Transverse colon (tissue), 4 donors: ENCODE measurements at regions not wholly inside any gene's neighbourhood (a gene's known extent, or its start where the extent isn't known, plus 50 kb on each side); places are given as distances from the start of the nearest gene placed in this dataset.
"Not testable (repeated sequence)": the region's sequence is repeated elsewhere in the genome, so short reads cannot be mapped to it uniquely, and the experiment has no call there.

Experiments
- DNase-seq: peaks from one replicate; pipeline ENCODE4 v3.0.0-alpha.2; 2019
- H3K27ac ChIP-seq, 4 donors: fragments of 200-600 bp; sonication (generic); 2 replicates each; pipeline ENCODE4 v1.5.1; 2016 to 2018; ENCODE audit warnings: inconsistent platforms in 4 of 4
- H3K27me3 ChIP-seq: fragments of 200-600 bp; sonication (generic); 2 replicates; pipeline ENCODE4 v1.5.1; 2017; ENCODE audit warnings: inconsistent platforms
- H3K36me3 ChIP-seq, 4 donors: fragments of 200-600 bp; sonication (generic); 2 replicates each; pipeline ENCODE4 v1.5.1; 2017 to 2019; ENCODE audit warnings: inconsistent platforms in 4 of 4
- H3K4me1 ChIP-seq, 4 donors: fragments of 200-600 bp; sonication (generic); 2 replicates each; pipeline ENCODE4 v1.5.1; 2017 to 2020; ENCODE audit warnings: inconsistent platforms in 4 of 4
- H3K4me3 ChIP-seq, 4 donors: fragments of 200-600 bp; sonication (generic); 1 replicate in 1 of 4; 2 replicates in 3 of 4; pipeline versions ENCODE4 v1.5.1 to v1.6.1; 2017 to 2019; ENCODE audit warnings: inconsistent platforms in 4 of 4
- H3K9me3 ChIP-seq, 2 donors: fragments of 200-600 bp; sonication (generic); 2 replicates each; pipeline ENCODE4 v1.5.1; 2017 to 2019; ENCODE audit warnings: inconsistent platforms in 2 of 2
- CTCF ChIP-seq, 5 experiments: fragments of 200-600 bp in 3 of 5; fragments of 450-650 bp in 2 of 5; sonication (generic) in 3 of 5; IDR thresholded peaks; 1 replicate in 2 of 5; 2 replicates in 3 of 5; pipeline ENCODE4 v1.5.1; 2016 to 2017; ENCODE audit warnings: antibody characterized with exemption in 5 of 5, inconsistent platforms in 3 of 5, mild to moderate bottlenecking in 2 of 5, moderate library complexity in 1 of 5
- EP300 ChIP-seq: sonication (generic); formaldehyde crosslinking; IDR thresholded peaks from one replicate; pipeline ENCODE4 v1.6.1; 2017; ENCODE audit warnings: antibody characterized with exemption, low read depth
- POLR2A ChIP-seq: fragments of 450-650 bp; IDR thresholded peaks from one replicate; pipeline ENCODE4 v1.6.1; 2016; ENCODE audit warnings: antibody characterized with exemption, mild to moderate bottlenecking, moderate library complexity
- POLR2AphosphoS5 ChIP-seq, 3 donors: sonication (generic); formaldehyde crosslinking; IDR thresholded peaks; one replicate each; pipeline ENCODE4 v1.6.1; 2016; ENCODE audit warnings: antibody characterized with exemption in 3 of 3
- WGBS, 2 donors: methylation state at CpG; one replicate each; pipeline ENCODE4 v1.1.5; 2018; ENCODE audit warnings: low coverage in 1 of 2; 5-methylcytosine and 5-hydroxymethylcytosine counted together
- in situ Hi-C, 4 donors: fragments of 200-750 bp; cut with MboI; loops; one replicate each; pipeline versions ENCODE4 v1.15.0 to v1.15.1; 2017; ENCODE audit warnings: low sequenced_read_pairs in 3 of 4, low pct_ligation_motif_present in 1 of 4, low pct_unique_long_range_greater_than_20kb in 1 of 4
- intact Hi-C: fragments of 100-400 bp; cut with DNase I; formaldehyde crosslinking; loops from one replicate; pipeline ENCODE4 v1.15.1; 2023; ENCODE audit warnings: low total_unique reads

- DNase-seq: no peak
- no peak for TF ChIP-seq POLR2AphosphoS5 (IDR thresholded peaks at IDR 0.05)
- TF ChIP-seq EP300: no peak
- TF ChIP-seq POLR2A: no peak
- no peak for TF ChIP-seq CTCF (IDR thresholded peaks at IDR 0.05)
- WGBS, 2 donors: 56 to 94% methylated on average over 3 to 6 of the region's 6 CpGs
- H3K36me3 ChIP-seq: no peaks in the 10 kb centered on the region
- intact Hi-C loops (no loop called here), in situ Hi-C loops (no loop called here)
- no peaks in the 10 kb centered on the region for H3K4me1 ChIP-seq
- H3K27ac ChIP-seq: no peak overlapping the region
- no peaks in the 10 kb centered on the region for H3K27me3 ChIP-seq
- H3K4me3 ChIP-seq: no peak overlapping the region
- no peaks in the 10 kb centered on the region for H3K9me3 ChIP-seq
Measured at GRCh38 chr22:27602390-27602789, 199.2 kb downstream of the MN1 start.

- H3K27me3 ChIP-seq: no peaks in the 10 kb centered on the region
- H3K4me3 ChIP-seq: no peak overlapping the region
- H3K27ac ChIP-seq: no peak overlapping the region
- no peaks in the 10 kb centered on the region for H3K9me3 ChIP-seq
- intact Hi-C loops (no loop called here), in situ Hi-C loops (no loop called here)
- no peak for DNase-seq
- TF ChIP-seq POLR2AphosphoS5 (IDR thresholded peaks at IDR 0.05) (no peak), CTCF (IDR thresholded peaks at IDR 0.05) (no peak), POLR2A (no peak), EP300 (no peak)
- H3K4me1 ChIP-seq: no peaks in the 10 kb centered on the region
- H3K36me3 ChIP-seq: no peaks in the 10 kb centered on the region
- WGBS, 2 donors: 83 to 88% methylated on average over 6 to 11 of the region's 11 CpGs
Measured at GRCh38 chr22:27603111-27603799, 198.3 kb downstream of the MN1 start.

GRCh38 chr22:27603800-27604144, 197.8 kb downstream of the MN1 start:
- Histone ChIP-seq H3K27ac (no peak overlapping the region), H3K27me3 (no peaks in the 10 kb centered on the region), H3K36me3 (no peaks in the 10 kb centered on the region), H3K4me3 (no peak overlapping the region), H3K9me3 (no peaks in the 10 kb centered on the region), H3K4me1 (no peaks in the 10 kb centered on the region)
- intact Hi-C loops: no loop called here
- no peak for TF ChIP-seq POLR2A
- no peak for TF ChIP-seq EP300
- TF ChIP-seq POLR2AphosphoS5 (IDR thresholded peaks at IDR 0.05): no peak
- TF ChIP-seq CTCF (IDR thresholded peaks at IDR 0.05): no peak
- in situ Hi-C loops: no loop called here
- no peak for DNase-seq
- 67% methylated on average over 9 of the region's 9 CpGs; no CpG with 5 or more reads in 1 of the 2 donors for WGBS, 2 donors

GRCh38 chr22:27605390-27605789, 196.2 kb downstream of the MN1 start:
- no peaks in the 10 kb centered on the region for H3K4me1 ChIP-seq
- in situ Hi-C loops (no loop called here), intact Hi-C loops (no loop called here)
- no peaks in the 10 kb centered on the region for H3K9me3 ChIP-seq
- no peak for DNase-seq
- H3K4me3 ChIP-seq: no peak overlapping the region
- peaks cover 9% of the 10 kb centered on the region for H3K27me3 ChIP-seq
- TF ChIP-seq CTCF (IDR thresholded peaks at IDR 0.05) (no peak), POLR2AphosphoS5 (IDR thresholded peaks at IDR 0.05) (no peak), POLR2A (no peak), EP300 (no peak)
- H3K36me3 ChIP-seq: no peaks in the 10 kb centered on the region
- no peak overlapping the region for H3K27ac ChIP-seq
- WGBS, 2 donors: 76 to 83% methylated on average over 1 to 4 of the region's 4 CpGs

GRCh38 chr22:27607750-27608149, 193.8 kb downstream of the MN1 start:
- intact Hi-C loops, DNase-seq, H3K4me1 ChIP-seq, in situ Hi-C loops, H3K27ac ChIP-seq, H3K9me3 ChIP-seq, H3K4me3 ChIP-seq, H3K36me3 ChIP-seq: not testable (repeated sequence)
- peaks cover 22% of the 10 kb centered on the region for H3K27me3 ChIP-seq
- 91 to 100% methylated on average over 1 to 7 of the region's 7 CpGs for WGBS, 2 donors
